GM21737 (cell line): ENCODE measurements at regions not wholly inside any gene's neighbourhood (a gene's known extent, or its start where the extent isn't known, plus 50 kb on each side); places are given as distances from the start of the nearest gene placed in this dataset.

ENCODE experiments used
- ATAC-seq: cut with Tn5 transposase; IDR thresholded peaks from one replicate; pipeline ENCODE4 v1.9.1; 2021; ENCODE audit warnings: mild to moderate bottlenecking, moderate library complexity; ENCODE audit not compliant: unreplicated experiment

DNA sequence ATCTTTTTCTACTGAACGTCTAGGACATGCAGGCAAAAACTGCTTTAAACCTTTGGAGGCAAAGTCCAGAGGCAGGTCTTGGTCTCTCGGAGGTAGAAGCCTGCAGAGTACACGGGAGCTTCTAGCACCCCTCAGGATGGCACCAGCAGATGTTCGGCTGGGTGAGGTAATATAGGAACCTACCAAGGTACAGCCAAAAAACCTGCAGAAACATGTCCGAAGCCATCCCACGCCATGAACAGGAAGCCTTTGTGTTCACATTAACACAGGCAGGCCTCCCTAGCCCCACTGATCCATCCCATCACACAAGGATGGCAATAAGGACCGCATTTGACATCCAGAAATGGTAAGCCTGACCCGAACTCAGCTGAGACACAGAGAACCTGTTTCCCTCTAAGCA, 157.9 kb upstream of the HES1 start:
- no peak for ATAC-seq

- ATAC-seq: no peak
Observed at GRCh38 chr3:193978486-193978885, 157.5 kb upstream of the HES1 start.

- ATAC-seq: no peak
Observed at GRCh38 chr3:193980326-193980725, 155.6 kb upstream of the HES1 start.

GRCh38 chr3:193980905-193981304, 155.0 kb upstream of the HES1 start:
- ATAC-seq: no peak

GRCh38 chr3:193981504-193981903, 154.4 kb upstream of the HES1 start:
- no peak for ATAC-seq

DNA sequence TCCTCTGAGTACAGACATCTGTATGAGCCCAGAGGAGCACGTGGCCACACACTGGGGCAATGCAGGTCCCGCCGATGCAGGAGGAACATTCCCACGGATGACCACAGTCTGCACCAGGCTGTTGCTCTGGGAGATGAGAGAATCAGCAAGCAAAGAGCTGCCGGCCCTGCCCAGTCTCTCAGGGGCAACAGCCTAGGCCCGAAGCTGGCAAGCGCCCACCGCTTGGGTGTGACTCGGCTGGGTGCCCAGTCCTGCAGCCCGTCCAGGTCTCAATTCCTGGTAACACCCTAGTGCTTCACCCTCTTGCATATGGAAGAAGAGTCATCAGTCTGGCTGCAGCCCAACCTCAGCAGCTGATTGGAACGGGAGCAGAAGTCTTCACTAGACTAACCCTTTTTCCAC, 153.7 kb upstream of the HES1 start:
- no peak for ATAC-seq

- no peak for ATAC-seq
Observed at GRCh38 chr3:193983846-193984818, 151.8 kb upstream of the HES1 start.

DNA sequence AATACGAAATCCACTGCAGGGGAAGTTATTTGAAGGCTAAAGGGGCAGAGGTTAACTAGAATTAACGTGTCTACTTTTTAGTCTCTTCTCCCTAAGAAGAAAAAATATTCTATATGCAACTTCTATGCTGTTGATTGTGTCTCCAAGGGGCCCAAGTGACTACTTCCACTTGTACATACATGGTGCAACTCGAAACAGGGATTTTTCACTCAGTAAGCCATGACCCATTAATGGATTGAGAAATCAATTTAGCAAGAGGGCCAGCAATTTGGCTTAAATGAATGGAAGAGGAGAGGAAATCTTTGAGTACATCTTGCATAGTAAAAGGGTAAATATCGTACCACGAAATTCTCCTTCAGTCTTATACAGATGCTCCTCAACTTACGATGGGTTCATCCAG, 151.1 kb upstream of the HES1 start:
- no peak for ATAC-seq

DNA sequence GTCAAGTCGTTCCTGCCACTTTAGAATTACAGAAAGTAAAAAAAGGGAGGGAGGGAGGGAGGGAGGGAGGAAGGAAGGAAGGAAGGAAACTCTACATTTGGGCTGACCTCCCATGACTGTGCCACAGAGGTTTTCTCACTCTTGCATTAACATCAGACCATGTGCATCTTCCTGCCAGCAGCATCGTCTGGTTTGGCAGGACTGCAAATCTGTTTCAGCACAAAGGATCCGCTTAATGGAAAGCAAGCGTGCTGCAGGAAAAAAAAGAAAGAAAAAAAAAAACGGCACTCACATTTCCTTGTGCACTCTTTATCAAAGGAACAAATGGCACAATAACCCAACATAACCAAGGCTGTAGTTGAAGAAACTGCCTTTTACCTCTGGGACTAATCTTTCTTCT, 148.8 kb upstream of the HES1 start:
- ATAC-seq: no peak

- ATAC-seq: no peak
Observed at GRCh38 chr3:193989186-193989585, 146.8 kb upstream of the HES1 start.

- ATAC-seq: no peak
Observed at GRCh38 chr3:193991666-193992424, 144.1 kb upstream of the HES1 start.

- ATAC-seq: no peak
Observed at GRCh38 chr3:193992425-193993037, 143.4 kb upstream of the HES1 start.

DNA sequence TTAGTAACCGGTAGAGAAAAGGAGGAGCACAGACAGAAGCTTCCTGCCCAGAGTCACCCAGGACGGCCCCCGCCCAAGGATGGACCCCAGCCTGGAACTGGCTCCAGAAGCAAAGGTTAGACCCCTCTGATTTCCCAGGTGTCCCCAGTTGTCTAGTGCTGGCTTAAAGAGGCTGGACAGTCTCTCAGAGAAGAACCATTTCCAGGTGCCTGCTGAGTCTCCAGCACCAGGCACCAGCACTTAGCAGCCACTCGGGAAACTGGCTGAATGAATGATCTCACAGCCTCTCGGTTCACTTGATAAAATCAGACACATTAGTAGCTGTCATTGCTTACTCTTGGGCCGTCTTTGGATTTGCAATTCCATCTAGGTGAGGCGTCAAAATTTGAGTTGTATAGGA, 139.7 kb upstream of the HES1 start:
- ATAC-seq: no peak

GRCh38 chr3:193996641-193997089, 139.3 kb upstream of the HES1 start:
- no peak for ATAC-seq

- ATAC-seq: no peak
Observed at GRCh38 chr3:193997228-193998122, 138.5 kb upstream of the HES1 start.

DNA sequence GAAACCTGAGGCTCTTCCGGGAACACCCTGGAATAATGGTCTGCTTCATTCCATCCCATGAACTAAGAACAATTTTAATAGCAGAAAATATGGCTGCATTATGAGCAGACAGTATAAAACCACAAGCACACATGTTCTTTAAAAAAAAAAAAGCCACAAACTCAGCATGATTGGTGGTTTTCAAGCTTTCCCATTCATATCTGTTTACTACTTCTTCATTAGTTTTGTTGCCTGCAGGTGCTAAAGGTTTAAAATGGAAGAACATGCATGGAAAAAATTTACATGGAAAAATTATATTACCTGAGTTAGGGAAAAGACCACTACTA, 137.9 kb upstream of the HES1 start:
- ATAC-seq: no peak

DNA sequence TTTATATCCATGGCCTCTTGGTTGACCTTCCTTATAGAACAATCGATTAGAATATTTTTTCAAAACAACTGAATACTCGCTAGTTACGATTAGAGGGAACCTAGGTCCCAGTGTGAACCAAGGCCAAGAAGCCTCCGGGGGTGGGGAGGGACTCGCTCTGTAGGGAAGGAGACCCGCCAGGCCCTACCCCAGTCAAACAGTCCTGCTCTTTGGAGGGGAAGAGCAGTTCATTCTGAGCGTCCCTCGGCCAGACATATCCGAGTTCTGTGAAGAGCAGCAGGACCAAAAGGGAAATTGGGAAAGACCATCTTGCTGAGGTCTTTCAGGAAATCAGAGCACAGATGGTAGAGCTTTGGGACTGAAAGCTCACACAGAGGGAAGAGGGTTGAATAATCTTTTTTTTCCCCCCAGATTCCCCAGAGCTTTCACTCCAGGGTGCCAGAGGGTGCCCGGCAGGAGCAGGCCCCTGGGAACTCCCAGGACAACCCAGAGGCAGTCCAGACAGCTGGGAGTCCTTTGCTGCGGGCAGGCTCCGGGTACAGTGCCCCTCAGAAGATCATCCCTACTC, 137.2 kb upstream of the HES1 start:
- ATAC-seq: no peak

DNA sequence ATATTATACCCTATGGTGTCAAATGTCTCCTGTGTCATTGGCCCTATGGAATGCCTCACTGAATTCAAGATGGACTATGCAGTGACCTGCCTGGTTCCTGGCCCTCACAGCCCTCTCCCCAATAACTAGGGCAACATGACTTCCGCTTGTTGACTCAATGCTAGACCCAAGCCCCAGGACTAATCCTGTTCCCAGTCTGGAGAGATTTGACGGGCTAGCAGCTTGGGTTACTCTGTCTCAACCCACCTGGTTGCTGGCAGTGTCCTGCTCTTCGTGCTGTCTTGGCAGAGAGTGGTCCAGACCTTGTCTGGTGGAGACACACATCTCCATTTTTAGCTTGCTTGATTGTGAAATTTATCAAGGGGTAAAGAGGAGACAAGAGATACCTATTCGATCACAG, 135.8 kb upstream of the HES1 start:
- no peak for ATAC-seq

- no peak for ATAC-seq
Observed at GRCh38 chr3:194000712-194001111, 135.2 kb upstream of the HES1 start.

- no peak for ATAC-seq
Observed at GRCh38 chr3:194001728-194002459, 134.1 kb upstream of the HES1 start.
